T-helper 1 cell treated with Interleukin-12 subunit alpha and Interleukin-12 subunit beta and Interleukin-4 antibody, amounts not matched to agents 30 ng/mL and 1 ng/mL, for 36 hours (primary cell): ENCODE measurements at regions not wholly inside any gene's neighbourhood (a gene's known extent, or its start where the extent isn't known, plus 50 kb on each side); places are given as distances from the start of the nearest gene placed in this dataset.
"Not testable (repeated sequence)": the region's sequence is repeated elsewhere in the genome, so short reads cannot be mapped to it uniquely, and the experiment has no call there.

Experiments
- intact Hi-C: fragments of 100-400 bp; cut with micrococcal nuclease; formaldehyde crosslinking; loops from one replicate; pipeline ENCODE4 v1.15.1; 2024

DNA sequence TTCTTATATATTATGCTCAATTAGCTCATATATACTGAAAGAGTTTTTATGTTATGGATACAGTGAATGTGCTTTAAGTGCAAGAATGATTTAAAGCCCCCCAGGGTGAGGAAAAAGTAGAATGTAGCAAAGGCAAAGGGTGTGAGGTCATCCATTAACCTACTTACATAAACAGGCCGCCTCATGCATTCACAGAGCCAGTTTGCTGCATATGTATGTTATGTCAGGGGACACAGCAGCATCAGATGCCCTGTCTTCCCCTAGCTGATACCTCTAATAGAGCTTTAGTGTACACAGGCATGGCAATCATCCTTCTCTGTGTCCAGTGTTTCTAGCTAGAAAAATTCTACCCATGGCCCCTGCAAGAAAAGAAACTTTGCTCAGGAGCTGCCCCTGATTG lies 187.8 kb upstream of the FSHR start:
- intact Hi-C loops: no loop called here

DNA sequence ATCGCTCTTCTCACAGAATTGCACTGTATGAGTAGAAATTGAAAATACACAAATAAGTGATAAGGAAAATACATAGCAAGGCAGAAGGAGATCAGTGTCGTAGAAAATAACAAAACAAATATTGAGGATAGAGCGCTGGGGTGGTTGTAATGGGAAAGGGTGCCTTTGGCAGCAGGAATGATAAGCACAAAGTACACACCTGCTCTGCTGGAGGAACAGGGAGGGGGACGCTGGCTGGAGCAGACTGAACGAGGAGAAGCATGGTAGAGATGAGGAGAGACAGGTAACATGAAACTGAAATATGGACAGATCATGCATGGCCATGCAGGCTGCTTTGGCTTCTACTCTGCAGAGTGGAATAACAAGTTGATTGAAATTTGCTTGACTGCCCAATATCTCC lies 181.2 kb upstream of the FSHR start:
- intact Hi-C loops: no loop called here

DNA sequence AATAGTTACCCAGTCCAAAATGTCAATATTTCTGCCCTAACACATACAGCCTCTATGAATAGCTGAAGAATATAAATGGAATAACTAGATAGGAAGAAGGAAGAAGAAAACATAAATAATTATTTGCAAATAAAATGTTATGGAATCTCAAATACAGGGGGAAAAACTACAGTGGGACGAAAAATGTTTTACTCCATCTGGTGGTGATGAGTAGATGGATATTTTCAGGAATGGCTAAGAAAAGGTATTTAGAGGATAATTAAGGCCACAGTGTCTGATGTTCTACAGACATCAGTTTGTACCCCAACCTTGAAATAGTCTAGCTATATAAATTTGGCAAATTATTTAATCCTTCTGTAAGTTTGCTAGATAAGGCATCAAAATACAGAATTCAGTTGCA lies 178.1 kb upstream of the FSHR start:
- intact Hi-C loops: no loop called here

- intact Hi-C loops: no loop called here
These were observed 164.2 kb upstream of the FSHR start for GRCh38 chr2:49318531-49318930.

DNA sequence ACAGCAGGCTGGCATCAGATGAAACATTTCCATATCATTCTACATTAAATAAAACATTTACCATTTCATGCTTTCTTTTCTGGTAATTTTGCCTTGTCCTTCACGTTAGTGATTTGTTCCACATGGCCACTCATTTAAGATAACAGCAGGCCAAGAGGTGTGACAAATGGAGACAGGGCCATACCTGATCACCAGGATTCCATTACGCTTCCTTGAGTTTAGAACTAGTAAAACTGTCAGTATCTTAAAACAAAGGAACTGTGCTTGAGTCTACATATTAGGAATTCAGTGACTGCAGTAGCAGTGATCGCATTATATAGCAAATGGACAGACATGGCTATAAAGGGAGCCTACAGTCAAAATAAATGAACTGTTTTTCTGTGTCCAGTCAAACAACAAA lies 155.1 kb upstream of the FSHR start:
- intact Hi-C loops: no loop called here

- intact Hi-C loops: no loop called here
These were observed 152.6 kb upstream of the FSHR start for GRCh38 chr2:49306925-49307324.

DNA sequence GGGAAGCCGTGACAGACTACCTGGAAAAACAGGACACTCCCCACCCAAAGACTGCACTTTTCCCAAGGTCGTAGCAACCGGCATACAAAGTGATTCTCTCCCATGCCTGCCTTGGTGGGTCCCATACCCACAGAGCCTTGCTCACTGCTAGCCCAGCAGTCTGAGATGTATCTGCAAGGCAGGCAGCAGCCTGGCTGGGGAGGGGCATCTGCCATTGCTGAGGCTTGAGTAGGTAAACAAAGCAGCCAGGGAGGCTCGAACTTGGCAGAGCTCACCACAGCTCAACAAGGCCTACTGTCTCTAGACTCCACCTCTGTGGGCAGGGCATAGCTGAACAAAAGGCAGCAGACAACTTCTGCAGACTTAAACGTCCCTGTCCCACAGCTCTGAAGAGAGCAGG lies 144.4 kb upstream of the FSHR start:
- intact Hi-C loops: not testable (repeated sequence)

GRCh38 chr2:49298230-49298629 lies 143.9 kb upstream of the FSHR start:
- intact Hi-C loops: no loop called here

- intact Hi-C loops: no loop called here
These were observed 142.0 kb upstream of the FSHR start for GRCh38 chr2:49296107-49296867.

- intact Hi-C loops: no loop called here
These were observed 139.9 kb upstream of the FSHR start for GRCh38 chr2:49294225-49294624.

DNA sequence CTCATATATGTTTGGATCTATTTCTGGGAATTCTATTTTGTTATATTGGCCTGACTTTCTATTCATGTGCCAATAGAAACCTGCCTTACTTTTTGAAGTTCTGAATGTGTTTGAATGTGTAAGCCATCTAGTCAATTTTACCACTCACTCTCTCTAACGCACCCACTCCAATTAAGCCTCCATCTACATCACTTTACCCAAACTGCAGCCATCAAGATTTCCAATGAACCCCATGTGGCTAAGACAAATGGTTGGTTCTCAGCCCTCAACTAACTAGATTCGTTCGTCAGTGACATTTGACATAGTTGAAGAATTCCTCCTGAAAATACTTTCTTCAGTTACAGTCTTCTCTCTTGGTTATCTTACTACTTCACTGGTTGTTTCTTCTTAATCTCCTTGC lies 137.3 kb upstream of the FSHR start:
- intact Hi-C loops: no loop called here

- intact Hi-C loops: no loop called here
These were observed 135.4 kb upstream of the FSHR start for GRCh38 chr2:49289711-49290110.

DNA sequence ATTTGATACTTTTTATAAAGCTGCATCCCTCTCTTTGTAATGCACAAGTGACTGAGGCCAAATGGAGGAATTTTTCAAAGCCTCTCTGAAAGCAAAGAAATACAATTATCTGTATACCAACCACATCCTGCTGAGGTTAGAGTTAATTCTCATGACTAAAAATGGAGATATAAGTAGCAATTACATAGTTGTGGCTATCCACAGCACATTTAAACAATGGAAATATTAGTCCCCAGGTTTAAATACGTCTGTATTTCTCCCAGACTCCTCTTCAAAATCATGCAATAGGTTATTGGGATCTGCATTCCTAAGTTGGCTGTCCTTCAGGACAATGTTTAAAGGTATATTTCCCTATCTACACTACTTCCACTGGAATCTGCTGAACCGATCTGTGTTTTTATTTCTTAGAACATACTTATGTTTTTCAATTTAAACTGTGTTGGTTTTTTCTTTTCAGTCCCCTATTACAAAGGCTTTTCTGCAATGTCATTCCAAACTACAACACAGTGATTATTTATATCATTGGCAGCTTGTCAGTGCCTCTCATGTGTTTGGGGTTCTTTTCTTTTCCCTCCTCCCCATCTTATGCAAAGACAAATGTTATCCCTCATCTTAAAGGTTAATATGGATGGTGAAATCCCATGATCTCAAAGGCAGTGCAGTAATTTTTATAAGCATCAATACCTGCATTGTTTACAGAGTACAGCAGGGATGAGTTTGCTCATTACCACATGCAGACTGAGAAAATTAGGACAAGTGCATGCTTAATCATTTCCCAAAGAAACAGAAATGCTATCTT lies 134.8 kb upstream of the FSHR start:
- intact Hi-C loops: no loop called here

DNA sequence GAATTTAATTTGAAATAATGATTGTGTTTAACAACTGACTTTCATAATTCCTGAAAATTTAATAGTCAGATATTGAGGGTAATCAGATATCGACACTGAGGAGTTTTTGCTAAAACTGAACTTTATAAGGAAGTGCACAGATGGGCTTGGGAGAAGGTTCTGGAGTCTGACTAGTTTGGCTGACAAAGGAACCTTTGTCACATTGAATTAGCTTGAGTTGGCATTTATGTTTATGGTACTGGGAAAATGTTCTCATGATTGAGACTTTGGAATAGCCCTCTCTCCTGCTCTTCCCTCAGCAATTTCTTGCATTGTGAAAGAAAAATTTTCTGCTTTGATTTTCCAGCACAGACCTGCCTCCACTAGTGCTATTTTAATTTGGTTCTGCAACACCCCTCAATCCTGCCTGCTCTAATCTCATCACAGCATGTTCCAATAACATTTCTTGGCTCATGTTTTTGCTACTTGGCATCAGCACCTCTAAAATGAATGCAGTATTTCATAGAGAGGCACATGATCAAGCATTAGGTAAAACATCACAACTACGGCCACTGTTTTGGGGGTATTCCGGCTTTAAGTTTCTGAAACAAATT lies 133.9 kb upstream of the FSHR start:
- intact Hi-C loops: no loop called here

- intact Hi-C loops: no loop called here
These were observed 132.4 kb upstream of the FSHR start for GRCh38 chr2:49286726-49287125.

GRCh38 chr2:49286045-49286444 lies 131.7 kb upstream of the FSHR start:
- intact Hi-C loops: no loop called here

- intact Hi-C loops: no loop called here
These were observed 124.2 kb upstream of the FSHR start for GRCh38 chr2:49278561-49278960.

GRCh38 chr2:49278141-49278540 lies 123.8 kb upstream of the FSHR start:
- intact Hi-C loops: no loop called here

GRCh38 chr2:49271060-49271606 lies 116.8 kb upstream of the FSHR start:
- intact Hi-C loops: no loop called here

GRCh38 chr2:49270091-49270490 lies 115.8 kb upstream of the FSHR start:
- intact Hi-C loops: no loop called here

DNA sequence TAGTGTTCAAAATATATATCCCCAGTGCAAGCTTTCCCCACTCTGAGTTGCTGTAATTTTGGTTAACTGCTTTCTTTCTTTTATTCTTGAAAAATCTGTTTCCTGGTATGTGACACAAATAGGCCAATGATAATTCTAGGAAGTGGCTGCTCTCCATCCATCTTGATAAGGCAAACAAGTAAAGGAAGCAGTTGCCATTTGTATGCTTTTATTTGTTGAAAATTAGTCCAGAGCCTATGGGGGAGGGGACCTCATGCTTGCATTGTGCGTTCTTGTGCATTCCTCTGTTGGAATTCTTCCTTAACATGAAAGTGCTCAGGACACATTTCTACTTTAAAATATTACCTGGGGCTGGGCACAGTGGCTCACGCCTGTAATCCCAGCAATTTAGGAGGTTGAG lies 111.2 kb upstream of the FSHR start:
- intact Hi-C loops: no loop called here
